HCT116 (cell line): ENCODE measurements at regions not wholly inside any gene's neighbourhood (a gene's known extent, or its start where the extent isn't known, plus 50 kb on each side); places are given as distances from the start of the nearest gene placed in this dataset.

Experiments
- CTCF ChIP-seq, 3 experiments: fragments of 200-600 bp in 1 of 3; sonication (generic) in 1 of 3; IDR thresholded peaks in 2 of 3; conservative IDR thresholded peaks in 1 of 3; 2 replicates each; pipeline ENCODE4 v1.5.1; 2012 to 2017; ENCODE audit warnings: low read depth in 2 of 3, low read length in 2 of 3, antibody characterized with exemption in 1 of 3, borderline replicate concordance in 1 of 3, control low read depth in 1 of 3, mild to moderate bottlenecking in 1 of 3, mixed read lengths in 1 of 3, mixed run types in 1 of 3, moderate library complexity in 1 of 3; ENCODE audit not compliant: insufficient read depth in 1 of 3
- EZH2 ChIP-seq: fragments of 200-600 bp; sonication (generic); IDR thresholded peaks from 2 replicates; pipeline ENCODE4 v1.6.1; 2017; ENCODE audit warnings: antibody characterized with exemption, mixed run types
- POLR2A ChIP-seq: IDR thresholded peaks from 2 replicates; pipeline ENCODE4 v1.7.0; 2011; ENCODE audit warnings: borderline replicate concordance; ENCODE audit not compliant: insufficient read depth, insufficient read length; ENCODE audit errors: extremely low read depth
- REST ChIP-seq: IDR thresholded peaks from 2 replicates; pipeline ENCODE4 v1.6.1; 2012; ENCODE audit warnings: low read depth
- SRF ChIP-seq: IDR thresholded peaks from 2 replicates; pipeline ENCODE4 v1.6.1; 2012; ENCODE audit warnings: low read depth

- TF ChIP-seq REST (no peak), CTCF (IDR thresholded peaks at IDR 0.05 in 2 of 3, conservative IDR thresholded peaks at IDR 0.05 in 1 of 3; ENCODE audit: borderline replicate concordance in 1 of 3, insufficient read depth in 1 of 3, low read depth in 2 of 3, low read length in 2 of 3) (no peak), SRF (no peak), EZH2 (no peak), POLR2A (no peak)
These were observed 381.1 kb upstream of the MAD2L1 start for GRCh38 chr4:120447774-120448173.
